ENCODE measurements at regions not wholly inside any gene's neighbourhood (a gene's known extent, or its start where the extent isn't known, plus 50 kb on each side); places are given as distances from the start of the nearest gene placed in this dataset.

- TF ChIP-seq CTCF (IDR thresholded peaks at IDR 0.05) (no peak), POLR2A (IDR thresholded peaks at IDR 0.05) (no peak), POLR2AphosphoS5 (IDR thresholded peaks at IDR 0.05) (no peak)
Measured at GRCh38 chr13:56378566-56378965, 762.2 kb upstream of the PRR20A start.
